Testis (tissue), 2 donors: ENCODE measurements at regions not wholly inside any gene's neighbourhood (a gene's known extent, or its start where the extent isn't known, plus 50 kb on each side); places are given as distances from the start of the nearest gene placed in this dataset.

ENCODE experiments used
- CTCF ChIP-seq, 3 experiments: fragments of 450-650 bp in 2 of 3; fragments of 200-600 bp in 1 of 3; sonication (generic) in 1 of 3; IDR thresholded peaks; one replicate each; pipeline ENCODE4 v1.5.1; 2016 to 2019; ENCODE audit warnings: antibody characterized with exemption in 3 of 3, mild to moderate bottlenecking in 2 of 3, moderate library complexity in 1 of 3
- POLR2A ChIP-seq: fragments of 450-650 bp; IDR thresholded peaks from one replicate; pipeline ENCODE4 v1.6.1; 2017; ENCODE audit warnings: antibody characterized with exemption, mild to moderate bottlenecking, moderate library complexity

- TF ChIP-seq POLR2A (no peak), CTCF (IDR thresholded peaks at IDR 0.05) (no peak)
These were observed 466.4 kb upstream of the ARGLU1 start for GRCh38 chr13:107034236-107034872.
